Mesothelial cell of epicardium (in vitro differentiated cells): ENCODE measurements at regions not wholly inside any gene's neighbourhood (a gene's known extent, or its start where the extent isn't known, plus 50 kb on each side); places are given as distances from the start of the nearest gene placed in this dataset.
A peak's percentile ranks its signal among the peaks of the same experiment; 100 is the strongest.

Experiments used
- DNase-seq, 2 experiments: peaks; one replicate each; pipeline ENCODE4 v3.0.0; 2021; ENCODE audit warnings: low spot score in 2 of 2; ENCODE audit not compliant: unreplicated experiment in 2 of 2
- H3K27ac Mint-ChIP-seq: 2 replicates; pipeline ENCODE4 v1.8.0; 2021; ENCODE audit warnings: mixed read lengths
- H3K27me3 Mint-ChIP-seq: 2 replicates; pipeline ENCODE4 v1.8.0; 2021; ENCODE audit warnings: low read depth, mixed read lengths
- H3K36me3 Mint-ChIP-seq: 2 replicates; pipeline ENCODE4 v1.8.0; 2021; ENCODE audit warnings: mixed read lengths
- H3K4me1 Mint-ChIP-seq: 2 replicates; pipeline ENCODE4 v1.8.0; 2021; ENCODE audit warnings: mixed read lengths
- H3K4me3 Mint-ChIP-seq: 2 replicates; pipeline ENCODE4 v1.8.0; 2021; ENCODE audit warnings: mild to moderate bottlenecking, moderate library complexity, mixed read lengths
- H3K9me3 Mint-ChIP-seq: 2 replicates; pipeline ENCODE4 v1.8.0; 2021; ENCODE audit warnings: mixed read lengths
- CTCF ChIP-seq: fragments of 200-600 bp; sonication (generic); IDR thresholded peaks from one replicate; pipeline ENCODE4 v1.5.0; 2021; ENCODE audit warnings: antibody characterized with exemption; ENCODE audit not compliant: unreplicated experiment

- Mint-ChIP-seq H3K4me1 (peaks cover 10% of the 10 kb centered on the region), H3K4me3 (no peak overlapping the region), H3K36me3 (no peaks in the 10 kb centered on the region), H3K27me3 (no peaks in the 10 kb centered on the region), H3K27ac (no peak overlapping the region), H3K9me3 (peaks cover 3% of the 10 kb centered on the region)
- no peak for DNase-seq
- TF ChIP-seq CTCF, result no peak
These were observed 966.1 kb downstream of the FSCB start for GRCh38 chr14:43540948-43541347.

GRCh38 chr14:43539210-43539609, 967.9 kb downstream of the FSCB start:
- Mint-ChIP-seq H3K27me3 (no peaks in the 10 kb centered on the region), H3K4me3 (peak overlapping the region; percentile 49), H3K27ac (peak overlapping the region; percentile 75), H3K9me3 (peaks cover 11% of the 10 kb centered on the region), H3K36me3 (peaks cover 2% of the 10 kb centered on the region), H3K4me1 (peaks cover 10% of the 10 kb centered on the region)
- TF ChIP-seq CTCF, result no peak
- DNase-seq, result no peak

- Mint-ChIP-seq H3K9me3 (peaks cover 18% of the 10 kb centered on the region), H3K27ac (no peak overlapping the region), H3K27me3 (no peaks in the 10 kb centered on the region), H3K4me3 (no peak overlapping the region), H3K4me1 (peaks cover 10% of the 10 kb centered on the region), H3K36me3 (peaks cover 5% of the 10 kb centered on the region)
- no peak for DNase-seq
- TF ChIP-seq CTCF, result no peak
These were observed 971.7 kb downstream of the FSCB start for GRCh38 chr14:43535231-43535838.

GRCh38 chr14:43532825-43533416, 974.2 kb downstream of the FSCB start:
- H3K4me1 Mint-ChIP-seq, result no peaks in the 10 kb centered on the region
- no peak overlapping the region for H3K27ac Mint-ChIP-seq
- no peak overlapping the region for H3K4me3 Mint-ChIP-seq
- peaks cover 18% of the 10 kb centered on the region for H3K9me3 Mint-ChIP-seq
- no peak for DNase-seq
- no peaks in the 10 kb centered on the region for H3K27me3 Mint-ChIP-seq
- TF ChIP-seq CTCF, result no peak
- H3K36me3 Mint-ChIP-seq, result peaks cover 5% of the 10 kb centered on the region

- no peaks in the 10 kb centered on the region for H3K27me3 Mint-ChIP-seq
- no peak overlapping the region for H3K27ac Mint-ChIP-seq
- TF ChIP-seq CTCF, result no peak
- H3K4me1 Mint-ChIP-seq, result no peaks in the 10 kb centered on the region
- no peak overlapping the region for H3K4me3 Mint-ChIP-seq
- no peaks in the 10 kb centered on the region for H3K36me3 Mint-ChIP-seq
- DNase-seq, result no peak
- no peaks in the 10 kb centered on the region for H3K9me3 Mint-ChIP-seq
These were observed 978.8 kb downstream of the FSCB start for GRCh38 chr14:43528321-43528720.

- no peak overlapping the region for H3K27ac Mint-ChIP-seq
- DNase-seq, result no peak
- H3K9me3 Mint-ChIP-seq, result no peaks in the 10 kb centered on the region
- H3K36me3 Mint-ChIP-seq, result no peaks in the 10 kb centered on the region
- no peak for TF ChIP-seq CTCF
- no peaks in the 10 kb centered on the region for H3K27me3 Mint-ChIP-seq
- no peaks in the 10 kb centered on the region for H3K4me1 Mint-ChIP-seq
- H3K4me3 Mint-ChIP-seq, result no peak overlapping the region
These were observed 981.4 kb downstream of the FSCB start for GRCh38 chr14:43525658-43526057.
